Liver (tissue), 3 donors: ENCODE measurements at regions not wholly inside any gene's neighbourhood (a gene's known extent, or its start where the extent isn't known, plus 50 kb on each side); places are given as distances from the start of the nearest gene placed in this dataset.

ENCODE experiments used
- CTCF ChIP-seq: fragments of 150-350 bp; IDR thresholded peaks from 2 replicates; pipeline ENCODE4 v1.5.1; 2017; ENCODE audit warnings: improper control_type of control experiment, low read depth, low read length; ENCODE audit not compliant: missing input control
- FOXA2 ChIP-seq: IDR thresholded peaks from 2 replicates; pipeline ENCODE4 v1.6.1; 2016; ENCODE audit warnings: antibody characterized with exemption
- GABPA ChIP-seq, 2 donors: IDR thresholded peaks in 1 of 2; conservative IDR thresholded peaks in 1 of 2; 2 replicates each; pipeline ENCODE4 v1.6.1; 2016; ENCODE audit warnings: antibody characterized with exemption in 2 of 2, mild to moderate bottlenecking in 1 of 2, moderate library complexity in 1 of 2
- JUND ChIP-seq, 2 donors: IDR thresholded peaks; 2 replicates each; pipeline ENCODE4 v1.6.1; 2016; ENCODE audit warnings: antibody characterized with exemption in 2 of 2
- RAD21 ChIP-seq, 2 donors: IDR thresholded peaks; 2 replicates each; pipeline ENCODE4 v1.6.1; 2016; ENCODE audit warnings: antibody characterized with exemption in 2 of 2, mild to moderate bottlenecking in 2 of 2
- SP1 ChIP-seq: IDR thresholded peaks from 2 replicates; pipeline ENCODE4 v1.6.1; 2018; ENCODE audit warnings: antibody characterized with exemption, mild to moderate bottlenecking
- TF ChIP-seq, protein P1 (sequence below): IDR thresholded peaks from 2 replicates; pipeline ENCODE4 v1.6.1; 2016; ENCODE audit warnings: antibody characterized with exemption, mild to moderate bottlenecking
- donor health status: healthy.
- donor health status: healthy.

DNA sequence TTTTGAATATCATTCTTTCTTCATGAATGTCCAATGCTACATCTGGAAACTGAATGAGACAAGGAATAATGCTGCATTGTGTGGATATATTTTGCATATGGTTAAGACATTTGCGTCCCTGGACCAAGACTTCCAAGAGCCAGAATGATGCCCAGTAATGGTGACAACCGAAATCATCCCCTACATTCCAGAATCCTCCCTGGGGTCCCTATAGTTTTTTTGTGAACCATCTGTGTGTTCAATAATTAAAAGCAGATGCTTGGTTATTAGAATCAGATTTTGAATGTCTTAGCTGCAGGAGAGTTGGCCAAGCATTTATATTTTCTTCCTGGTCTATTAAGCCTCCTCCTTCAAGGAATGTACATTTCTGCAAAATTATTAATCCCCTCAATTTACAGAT, 426.7 kb upstream of the CDH8 start:
- TF ChIP-seq CTCF = no peak
- no peak for TF ChIP-seq GABPA (IDR thresholded peaks at IDR 0.05 in 1 of 2, conservative IDR thresholded peaks at IDR 0.05 in 1 of 2)
- no peak for TF ChIP-seq SP1
- no peak for TF ChIP-seq FOXA2
- TF ChIP-seq, protein P1, sequence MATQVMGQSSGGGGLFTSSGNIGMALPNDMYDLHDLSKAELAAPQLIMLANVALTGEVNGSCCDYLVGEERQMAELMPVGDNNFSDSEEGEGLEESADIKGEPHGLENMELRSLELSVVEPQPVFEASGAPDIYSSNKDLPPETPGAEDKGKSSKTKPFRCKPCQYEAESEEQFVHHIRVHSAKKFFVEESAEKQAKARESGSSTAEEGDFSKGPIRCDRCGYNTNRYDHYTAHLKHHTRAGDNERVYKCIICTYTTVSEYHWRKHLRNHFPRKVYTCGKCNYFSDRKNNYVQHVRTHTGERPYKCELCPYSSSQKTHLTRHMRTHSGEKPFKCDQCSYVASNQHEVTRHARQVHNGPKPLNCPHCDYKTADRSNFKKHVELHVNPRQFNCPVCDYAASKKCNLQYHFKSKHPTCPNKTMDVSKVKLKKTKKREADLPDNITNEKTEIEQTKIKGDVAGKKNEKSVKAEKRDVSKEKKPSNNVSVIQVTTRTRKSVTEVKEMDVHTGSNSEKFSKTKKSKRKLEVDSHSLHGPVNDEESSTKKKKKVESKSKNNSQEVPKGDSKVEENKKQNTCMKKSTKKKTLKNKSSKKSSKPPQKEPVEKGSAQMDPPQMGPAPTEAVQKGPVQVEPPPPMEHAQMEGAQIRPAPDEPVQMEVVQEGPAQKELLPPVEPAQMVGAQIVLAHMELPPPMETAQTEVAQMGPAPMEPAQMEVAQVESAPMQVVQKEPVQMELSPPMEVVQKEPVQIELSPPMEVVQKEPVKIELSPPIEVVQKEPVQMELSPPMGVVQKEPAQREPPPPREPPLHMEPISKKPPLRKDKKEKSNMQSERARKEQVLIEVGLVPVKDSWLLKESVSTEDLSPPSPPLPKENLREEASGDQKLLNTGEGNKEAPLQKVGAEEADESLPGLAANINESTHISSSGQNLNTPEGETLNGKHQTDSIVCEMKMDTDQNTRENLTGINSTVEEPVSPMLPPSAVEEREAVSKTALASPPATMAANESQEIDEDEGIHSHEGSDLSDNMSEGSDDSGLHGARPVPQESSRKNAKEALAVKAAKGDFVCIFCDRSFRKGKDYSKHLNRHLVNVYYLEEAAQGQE = no peak
- TF ChIP-seq JUND (IDR thresholded peaks at IDR 0.05) = no peak
- TF ChIP-seq RAD21 (IDR thresholded peaks at IDR 0.05) = no peak
